ENCODE measurements at regions not wholly inside any gene's neighbourhood (a gene's known extent, or its start where the extent isn't known, plus 50 kb on each side); places are given as distances from the start of the nearest gene placed in this dataset.

DNA sequence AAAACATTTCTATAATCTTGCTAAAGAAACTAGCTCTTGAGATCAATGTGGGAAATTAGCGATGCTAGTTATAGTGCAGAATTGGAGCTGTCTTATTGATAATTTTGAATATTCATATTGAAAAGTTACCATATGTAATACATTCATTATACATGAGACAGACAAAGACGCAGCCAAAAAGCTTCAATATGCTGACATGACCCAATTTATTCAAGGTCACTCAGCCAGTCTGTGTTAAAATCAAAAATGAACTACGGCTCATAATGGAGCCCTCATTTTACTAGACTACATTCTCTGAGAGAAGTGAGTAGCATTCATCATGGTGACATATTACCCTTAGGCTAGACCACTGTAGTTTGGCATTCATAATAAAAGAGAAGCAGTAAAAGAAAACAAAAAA is 107.3 kb upstream of the GABRG2 start:
- Histone ChIP-seq H3K9ac (ENCODE audit: low read length) (no peak overlapping the region), H4K20me1 (ENCODE audit: insufficient read depth, low read length) (no peaks in the 10 kb centered on the region), H3K9me2 (ENCODE audit: low read depth, low read length) (no peaks in the 10 kb centered on the region), H3K4me2 (ENCODE audit: low read length) (no peak overlapping the region), H3K9me3 (ENCODE audit: low read length) (no peaks in the 10 kb centered on the region), H3K36me3 (ENCODE audit: insufficient read depth, low read length) (no peaks in the 10 kb centered on the region), H2AFZ (ENCODE audit: low read length) (no peak overlapping the region), H3K27me3 (ENCODE audit: insufficient read depth, low read length) (no peaks in the 10 kb centered on the region), H3K27ac (ENCODE audit: low read depth, low read length, poor library complexity, severe bottlenecking) (no peak overlapping the region), H3K79me2 (ENCODE audit: insufficient read depth, low read length) (no peaks in the 10 kb centered on the region), H3K4me1 (ENCODE audit: insufficient read depth, low read length, severe bottlenecking) (no peaks in the 10 kb centered on the region), H3K4me3 (ENCODE audit: low read depth, low read length, poor library complexity, severe bottlenecking) (no peak overlapping the region), H3F3A (ENCODE audit: insufficient read depth, low read length) (no peaks in the 10 kb centered on the region)
- TF ChIP-seq, protein P1, sequence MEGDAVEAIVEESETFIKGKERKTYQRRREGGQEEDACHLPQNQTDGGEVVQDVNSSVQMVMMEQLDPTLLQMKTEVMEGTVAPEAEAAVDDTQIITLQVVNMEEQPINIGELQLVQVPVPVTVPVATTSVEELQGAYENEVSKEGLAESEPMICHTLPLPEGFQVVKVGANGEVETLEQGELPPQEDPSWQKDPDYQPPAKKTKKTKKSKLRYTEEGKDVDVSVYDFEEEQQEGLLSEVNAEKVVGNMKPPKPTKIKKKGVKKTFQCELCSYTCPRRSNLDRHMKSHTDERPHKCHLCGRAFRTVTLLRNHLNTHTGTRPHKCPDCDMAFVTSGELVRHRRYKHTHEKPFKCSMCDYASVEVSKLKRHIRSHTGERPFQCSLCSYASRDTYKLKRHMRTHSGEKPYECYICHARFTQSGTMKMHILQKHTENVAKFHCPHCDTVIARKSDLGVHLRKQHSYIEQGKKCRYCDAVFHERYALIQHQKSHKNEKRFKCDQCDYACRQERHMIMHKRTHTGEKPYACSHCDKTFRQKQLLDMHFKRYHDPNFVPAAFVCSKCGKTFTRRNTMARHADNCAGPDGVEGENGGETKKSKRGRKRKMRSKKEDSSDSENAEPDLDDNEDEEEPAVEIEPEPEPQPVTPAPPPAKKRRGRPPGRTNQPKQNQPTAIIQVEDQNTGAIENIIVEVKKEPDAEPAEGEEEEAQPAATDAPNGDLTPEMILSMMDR (IDR thresholded peaks at IDR 0.05; ENCODE audit: low read length): no peak
- TF ChIP-seq EZH2 (IDR thresholded peaks at IDR 0.05; ENCODE audit: borderline replicate concordance, low read length): no peak

GRCh38 chr5:161966564-161966963 is 101.0 kb upstream of the GABRG2 start:
- Histone ChIP-seq H3K4me1 (ENCODE audit: insufficient read depth, low read length, severe bottlenecking) (no peaks in the 10 kb centered on the region), H4K20me1 (ENCODE audit: insufficient read depth, low read length) (no peaks in the 10 kb centered on the region), H3K9me3 (ENCODE audit: low read length) (no peaks in the 10 kb centered on the region), H3K9ac (ENCODE audit: low read length) (no peak overlapping the region), H3K79me2 (ENCODE audit: insufficient read depth, low read length) (no peaks in the 10 kb centered on the region), H3K36me3 (ENCODE audit: insufficient read depth, low read length) (no peaks in the 10 kb centered on the region), H3K27ac (ENCODE audit: low read depth, low read length, poor library complexity, severe bottlenecking) (no peak overlapping the region), H2AFZ (ENCODE audit: low read length) (no peak overlapping the region), H3F3A (ENCODE audit: insufficient read depth, low read length) (no peaks in the 10 kb centered on the region), H3K4me3 (ENCODE audit: low read depth, low read length, poor library complexity, severe bottlenecking) (no peak overlapping the region), H3K4me2 (ENCODE audit: low read length) (no peak overlapping the region), H3K27me3 (ENCODE audit: insufficient read depth, low read length) (no peaks in the 10 kb centered on the region), H3K9me2 (ENCODE audit: low read depth, low read length) (no peaks in the 10 kb centered on the region)
- no peak for TF ChIP-seq EZH2 (IDR thresholded peaks at IDR 0.05; ENCODE audit: borderline replicate concordance, low read length)
- TF ChIP-seq, protein P1 (IDR thresholded peaks at IDR 0.05; ENCODE audit: low read length): peak; percentile 41

DNA sequence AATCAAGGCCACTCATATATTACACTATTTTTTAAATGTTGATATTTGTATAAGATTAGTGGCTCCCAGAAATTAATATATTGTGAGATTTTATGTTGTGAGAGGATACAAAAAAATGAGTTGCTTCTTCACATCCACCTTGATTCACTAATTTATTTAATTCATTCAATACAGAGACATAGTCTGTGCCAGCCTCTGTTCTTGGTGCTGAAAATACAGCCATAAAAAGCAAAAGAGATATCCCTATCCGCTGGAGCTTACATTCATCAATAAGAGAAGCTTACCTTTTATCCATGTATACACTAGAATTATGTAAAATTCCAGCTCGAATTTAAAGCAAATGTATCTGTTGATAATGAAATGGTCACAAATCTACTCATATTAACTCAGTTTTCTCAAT is 92.2 kb upstream of the GABRG2 start:
- Histone ChIP-seq H3K9me3 (ENCODE audit: low read length) (no peaks in the 10 kb centered on the region), H3K4me2 (ENCODE audit: low read length) (no peak overlapping the region), H3K27ac (ENCODE audit: low read depth, low read length, poor library complexity, severe bottlenecking) (no peak overlapping the region), H3K79me2 (ENCODE audit: insufficient read depth, low read length) (no peaks in the 10 kb centered on the region), H3K9ac (ENCODE audit: low read length) (no peak overlapping the region), H3K4me1 (ENCODE audit: insufficient read depth, low read length, severe bottlenecking) (no peaks in the 10 kb centered on the region), H4K20me1 (ENCODE audit: insufficient read depth, low read length) (no peaks in the 10 kb centered on the region), H3K4me3 (ENCODE audit: low read depth, low read length, poor library complexity, severe bottlenecking) (no peak overlapping the region), H3K27me3 (ENCODE audit: insufficient read depth, low read length) (no peaks in the 10 kb centered on the region), H2AFZ (ENCODE audit: low read length) (no peak overlapping the region), H3F3A (ENCODE audit: insufficient read depth, low read length) (no peaks in the 10 kb centered on the region), H3K9me2 (ENCODE audit: low read depth, low read length) (no peaks in the 10 kb centered on the region), H3K36me3 (ENCODE audit: insufficient read depth, low read length) (no peaks in the 10 kb centered on the region)
- no peak for TF ChIP-seq EZH2 (IDR thresholded peaks at IDR 0.05; ENCODE audit: borderline replicate concordance, low read length)
- TF ChIP-seq, protein P1 (IDR thresholded peaks at IDR 0.05; ENCODE audit: low read length): no peak

All from OCI-LY1 (cell line).